ENCODE measurements at regions not wholly inside any gene's neighbourhood (a gene's known extent, or its start where the extent isn't known, plus 50 kb on each side); places are given as distances from the start of the nearest gene placed in this dataset.

- DNase-seq = no peak
- Histone ChIP-seq H3K36me3 (no peaks in the 10 kb centered on the region), H3K4me1 (ENCODE audit: insufficient read depth) (no peaks in the 10 kb centered on the region), H3K27me3 (no peaks in the 10 kb centered on the region), H3K27ac (no peak overlapping the region), H3K9me3 (no peaks in the 10 kb centered on the region), H3K4me3 (no peak overlapping the region)
- WGBS, 3 donors = 76 to 81% (median 77%) methylated on average over 8 of the region's 8 CpGs
- TF ChIP-seq EP300 (IDR thresholded peaks at IDR 0.05) (no peak), CTCF (IDR thresholded peaks at IDR 0.05) (no peak), POLR2A (IDR thresholded peaks at IDR 0.05) (no peak)
- intact Hi-C loops (cut with DNase I) = no loop called here
Observed at GRCh38 chr14:37843954-37844607, 248.7 kb downstream of the TTC6 start.

- no peaks in the 10 kb centered on the region for H3K9me3 ChIP-seq
- intact Hi-C loops (cut with DNase I) = no loop called here
- H3K4me1 ChIP-seq (ENCODE audit: insufficient read depth) = no peaks in the 10 kb centered on the region
- no peaks in the 10 kb centered on the region for H3K36me3 ChIP-seq
- no peaks in the 10 kb centered on the region for H3K27me3 ChIP-seq
- 57 to 68% (median 64%) methylated on average over 2 of the region's 2 CpGs for WGBS, 3 donors
- no peak for DNase-seq
- H3K27ac ChIP-seq = no peak overlapping the region
- TF ChIP-seq CTCF (IDR thresholded peaks at IDR 0.05) (no peak), POLR2A (IDR thresholded peaks at IDR 0.05) (no peak), EP300 (IDR thresholded peaks at IDR 0.05) (no peak)
- H3K4me3 ChIP-seq = no peak overlapping the region
Observed at GRCh38 chr14:37844614-37845013, 249.2 kb downstream of the TTC6 start.

GRCh38 chr14:37848985-37849621, 253.7 kb downstream of the TTC6 start:
- no peak for TF ChIP-seq CTCF (IDR thresholded peaks at IDR 0.05)
- no peak for TF ChIP-seq POLR2A (IDR thresholded peaks at IDR 0.05)
- no peak for TF ChIP-seq EP300 (IDR thresholded peaks at IDR 0.05)
- Histone ChIP-seq H3K4me1 (ENCODE audit: insufficient read depth) (no peaks in the 10 kb centered on the region), H3K9me3 (no peaks in the 10 kb centered on the region), H3K36me3 (no peaks in the 10 kb centered on the region), H3K27me3 (no peaks in the 10 kb centered on the region), H3K27ac (no peak overlapping the region), H3K4me3 (no peak overlapping the region)
- 69 to 72% (median 70%) methylated on average over 2 of the region's 2 CpGs for WGBS, 3 donors
- intact Hi-C loops (cut with DNase I) = no loop called here
- DNase-seq = no peak

- 67 to 76% (median 71%) methylated on average over 1 of the region's 1 CpG for WGBS, 3 donors
- Histone ChIP-seq H3K27me3 (no peaks in the 10 kb centered on the region), H3K27ac (no peak overlapping the region), H3K4me3 (no peak overlapping the region), H3K4me1 (ENCODE audit: insufficient read depth) (no peaks in the 10 kb centered on the region), H3K36me3 (no peaks in the 10 kb centered on the region), H3K9me3 (no peaks in the 10 kb centered on the region)
- no peak for DNase-seq
- intact Hi-C loops (cut with DNase I) = no loop called here
- TF ChIP-seq POLR2A (IDR thresholded peaks at IDR 0.05) (no peak), EP300 (IDR thresholded peaks at IDR 0.05) (no peak), CTCF (IDR thresholded peaks at IDR 0.05) (no peak)
Observed at GRCh38 chr14:37851054-37851453, 255.6 kb downstream of the TTC6 start.

All from ovary (tissue), 7 donors.